Heart left ventricle (tissue), 16 donors: ENCODE measurements at regions not wholly inside any gene's neighbourhood (a gene's known extent, or its start where the extent isn't known, plus 50 kb on each side); places are given as distances from the start of the nearest gene placed in this dataset.
"Not testable (repeated sequence)": the region's sequence is repeated elsewhere in the genome, so short reads cannot be mapped to it uniquely, and the experiment has no call there.

Experiments used
- ATAC-seq, 4 donors: fragments of 200-7000 bp; cut with Tn5 transposase; one replicate each; pipeline ENCODE4 v1.9.1; 2020 to 2022; ENCODE audit warnings: moderate library complexity in 4 of 4, mild to moderate bottlenecking in 3 of 4, moderate number of reproducible peaks in 1 of 4
- DNase-seq, 5 donors: peaks; one replicate each; pipeline ENCODE4 v3.0.0-alpha.2; 2020
- H3K27ac ChIP-seq, 12 donors: fragments of 200-600 bp; sonication (generic) in 4 of 12; one replicate each; pipeline versions ENCODE4 v1.5.0 to v1.8.0; 2016 to 2022; ENCODE audit warnings: mild to moderate bottlenecking in 2 of 12
- H3K27me3 ChIP-seq, 9 donors: fragments of 200-600 bp; sonication (generic) in 2 of 9; one replicate each; pipeline versions ENCODE4 v1.5.1 to v1.8.0; 2016 to 2022; ENCODE audit warnings: mild to moderate bottlenecking in 3 of 9
- H3K36me3 ChIP-seq, 9 donors: fragments of 200-600 bp; sonication (generic) in 2 of 9; one replicate each; pipeline versions ENCODE4 v1.5.0 to v1.8.0; 2018 to 2022; ENCODE audit warnings: mild to moderate bottlenecking in 2 of 9
- H3K4me1 ChIP-seq, 12 donors: fragments of 200-600 bp; sonication (generic) in 4 of 12; one replicate each; pipeline versions ENCODE4 v1.5.0 to v1.8.0; 2016 to 2022; ENCODE audit warnings: mild to moderate bottlenecking in 3 of 12
- H3K4me3 ChIP-seq, 12 donors: fragments of 200-600 bp; sonication (generic) in 4 of 12; one replicate each; pipeline versions ENCODE4 v1.5.0 to v1.8.0; 2017 to 2022; ENCODE audit warnings: mild to moderate bottlenecking in 9 of 12, moderate library complexity in 4 of 12
- H3K9me3 ChIP-seq, 12 donors: fragments of 200-600 bp; sonication (generic) in 4 of 12; one replicate each; pipeline versions ENCODE4 v1.5.0 to v1.8.0; 2016 to 2022; ENCODE audit warnings: mild to moderate bottlenecking in 1 of 12
- CTCF ChIP-seq, 12 donors: fragments of 200-600 bp; sonication (generic) in 4 of 12; IDR thresholded peaks; one replicate each; pipeline versions ENCODE4 v1.5.0 to v1.8.0; 2018 to 2022; ENCODE audit warnings: antibody characterized with exemption in 12 of 12, mild to moderate bottlenecking in 5 of 12
- POLR2A ChIP-seq, 2 donors: fragments of 450-650 bp; IDR thresholded peaks; one replicate each; pipeline ENCODE4 v1.6.1; 2017; ENCODE audit warnings: antibody characterized with exemption in 2 of 2, mild to moderate bottlenecking in 2 of 2, moderate library complexity in 2 of 2
- WGBS, 4 donors: extraction: QIAGEN DNeasy Blood & Tissue Kit in 2 of 4; methylation state at CpG; one replicate each; pipeline versions ENCODE4 v1.1.5 to v1.1.7; 2013 to 2018; 5-methylcytosine and 5-hydroxymethylcytosine counted together
- intact Hi-C, 10 donors: fragments of 100-400 bp; cut with DNase I; formaldehyde crosslinking; loops; one replicate each; pipeline versions ENCODE4 v1.11.1 to v1.14.2; 2022
- donor health status: ischemic (EF 13 %, LVEDD 7.1; RV severe dilation, severe dysfunction).
- donor health status: healthy with polysubstance abuse.
- donor health status: DM: no; HTN: yes; CAD: no.
- donor health status: DM: no; HTN: no; CAD: no.
- donor health status: ischemic (EF 25% LVEDD 6.9; RV normal size, moderate dysfunction).
- donor health status: ischemic (EF 25% LVEDD 5.7; RV mildly dilated, moderate dysfunction).
- donor health status: healthy.
- donor health status: DM: yes; HTN: yes; CAD: no.
- donor health status: ischemic (EF 35%, LVEDD 5.7; RV mildly dilated, moderate dysfunction).
- donor health status: nonischemic (EF 11% LVEDD 7.7; RV severe dilation, severe dysfunction).
- donor health status: DM: yes; HTN: yes; CAD: no.
- donor health status: PGD.
- donor health status: ischemic (EF 29% LVEDD 5.4; RV normal size, mild dysfunction).
- donor health status: nonischemic (EF 23%, LVEDD 6.1; RV moderate dilation, normal function).

- no peak for DNase-seq
- peaks cover 0 to 35% (median 14%) of the 10 kb centered on the region in 12 donors for H3K4me1 ChIP-seq
- H3K9me3 ChIP-seq: no peaks in the 10 kb centered on the region
- WGBS, 4 donors: 89 to 94% (median 90%) methylated on average over 3 of the region's 3 CpGs
- intact Hi-C loops: loop anchor here in 2 of 10 donors (5.0 kb wide), 3 partner anchors 38 to 103 kb away; no protein-coding TSS in a partner anchor
- no peaks in the 10 kb centered on the region for H3K27me3 ChIP-seq
- no peak for TF ChIP-seq CTCF (IDR thresholded peaks at IDR 0.05)
- TF ChIP-seq POLR2A (IDR thresholded peaks at IDR 0.05): no peak
- no peak for ATAC-seq
- no peaks in the 10 kb centered on the region for H3K36me3 ChIP-seq
- no peak overlapping the region for H3K4me3 ChIP-seq
- no peak overlapping the region for H3K27ac ChIP-seq
Observed at GRCh38 chr11:86735451-86736290, 63.3 kb upstream of the ME3 start.

- H3K9me3 ChIP-seq, H3K4me3 ChIP-seq, H3K4me1 ChIP-seq, ATAC-seq, H3K36me3 ChIP-seq, intact Hi-C loops, H3K27me3 ChIP-seq, DNase-seq, H3K27ac ChIP-seq: not testable (repeated sequence)
- 80% methylated on average over 1 of the region's 1 CpG; no CpG with 5 or more reads in 3 of the 4 donors for WGBS, 4 donors
Observed at GRCh38 chr11:86732739-86733138, 60.3 kb upstream of the ME3 start.

GRCh38 chr11:86732286-86732685 lies 59.9 kb upstream of the ME3 start:
- H3K4me3 ChIP-seq, DNase-seq, H3K4me1 ChIP-seq, H3K9me3 ChIP-seq, ATAC-seq, H3K27me3 ChIP-seq, H3K36me3 ChIP-seq, H3K27ac ChIP-seq, intact Hi-C loops: not testable (repeated sequence)
- 96 to 99% (median 96%) methylated on average over 9 to 22 of the region's 27 CpGs for WGBS, 4 donors

GRCh38 chr11:86729576-86729975 lies 57.2 kb upstream of the ME3 start:
- H3K9me3 ChIP-seq, H3K27me3 ChIP-seq, H3K4me1 ChIP-seq, H3K4me3 ChIP-seq, ATAC-seq, H3K36me3 ChIP-seq, H3K27ac ChIP-seq, DNase-seq, intact Hi-C loops: not testable (repeated sequence)
- 96 to 100% (median 97%) methylated on average over 1 of the region's 1 CpG for WGBS, 4 donors

- Histone ChIP-seq H3K4me3 (no peak overlapping the region), H3K4me1 (no peaks in the 10 kb centered on the region), H3K27ac (no peak overlapping the region), H3K27me3 (no peaks in the 10 kb centered on the region), H3K9me3 (peaks cover 0 to 12% (median 0%) of the 10 kb centered on the region in 12 donors), H3K36me3 (no peaks in the 10 kb centered on the region)
- DNase-seq (no peak), ATAC-seq (no peak)
- intact Hi-C loops: no loop called here
- no peak for TF ChIP-seq POLR2A (IDR thresholded peaks at IDR 0.05)
- TF ChIP-seq CTCF (IDR thresholded peaks at IDR 0.05): no peak
Observed at GRCh38 chr11:86728562-86728961, 56.1 kb upstream of the ME3 start.
